HG02973 (cell line): ENCODE measurements at regions not wholly inside any gene's neighbourhood (a gene's known extent, or its start where the extent isn't known, plus 50 kb on each side); places are given as distances from the start of the nearest gene placed in this dataset.

Source experiments
- ATAC-seq: cut with Tn5 transposase; IDR thresholded peaks from one replicate; pipeline ENCODE4 v1.9.1; 2021; ENCODE audit warnings: moderate library complexity; ENCODE audit not compliant: unreplicated experiment

GRCh38 chr13:32960626-32961025 lies 55.6 kb upstream of the KL start:
- no peak for ATAC-seq

DNA sequence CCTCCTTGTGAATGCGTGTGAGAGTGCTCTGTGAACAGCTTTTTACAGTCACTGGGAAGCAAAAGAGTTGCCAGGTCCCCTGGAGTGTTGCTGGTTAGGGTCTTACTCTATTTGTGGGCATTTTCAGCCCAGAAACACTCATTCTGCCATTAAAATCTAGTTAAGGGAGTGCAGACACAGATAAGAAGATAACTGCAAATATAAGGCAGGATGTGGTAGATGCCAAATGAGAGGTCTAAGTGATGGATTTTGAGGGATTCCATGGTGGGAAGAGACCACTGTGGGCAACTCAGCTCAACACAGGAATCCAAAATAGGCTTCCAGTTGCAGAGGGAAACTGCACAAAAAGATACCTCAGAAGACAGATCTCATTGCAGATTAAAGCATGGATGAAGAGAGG lies 54.5 kb upstream of the KL start:
- ATAC-seq, result no peak

- ATAC-seq, result no peak
Measured at GRCh38 chr13:32962342-32962741, 53.9 kb upstream of the KL start.

- ATAC-seq, result no peak
Measured at GRCh38 chr13:32964987-32965386, 51.2 kb upstream of the KL start.
